ENCODE measurements at regions not wholly inside any gene's neighbourhood (a gene's known extent, or its start where the extent isn't known, plus 50 kb on each side); places are given as distances from the start of the nearest gene placed in this dataset.
"Not testable (repeated sequence)": the region's sequence is repeated elsewhere in the genome, so short reads cannot be mapped to it uniquely, and the experiment has no call there.

DNA sequence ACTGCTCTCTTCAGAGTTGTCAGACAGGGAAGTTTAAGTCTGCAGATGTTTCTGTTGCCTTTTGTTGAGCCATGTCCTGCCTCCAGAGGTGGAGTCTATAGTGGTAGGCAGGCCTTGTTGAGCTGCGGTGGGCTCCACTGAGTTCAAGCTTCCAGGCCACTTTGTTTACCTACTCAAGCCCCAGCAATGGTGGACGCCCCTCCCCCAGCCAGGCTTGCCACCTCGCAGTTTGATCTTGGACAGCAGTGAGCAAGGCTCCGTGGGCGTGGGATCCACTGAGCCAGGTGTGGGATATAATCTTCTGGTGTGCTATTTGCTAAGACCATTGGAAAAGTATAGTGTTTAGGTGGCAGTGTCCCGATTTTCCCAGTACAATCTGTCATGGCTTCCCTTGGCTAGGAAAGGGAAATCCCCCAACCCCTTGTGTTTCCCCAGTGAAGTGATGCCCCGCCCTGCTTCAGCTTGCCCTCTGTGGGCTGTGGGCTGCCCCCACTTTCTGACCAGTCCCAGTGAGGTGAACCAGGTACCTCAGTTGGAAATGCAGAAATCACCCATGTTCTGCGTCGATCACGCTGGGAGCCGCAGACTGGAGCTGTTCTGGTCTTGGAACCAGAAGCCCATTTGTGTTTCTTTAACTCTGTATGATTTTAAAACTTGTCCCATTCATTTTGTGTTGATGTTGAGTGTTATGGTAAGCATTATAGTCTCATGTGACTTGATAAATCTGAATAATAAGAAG, 89.2 kb upstream of the CALCR start:
- Histone ChIP-seq H3K27ac (no peak overlapping the region), H3K4me3 (no peak overlapping the region)
- DNase-seq (ENCODE audit: low spot score), result no peak
- no peak for TF ChIP-seq CTCF (IDR thresholded peaks at IDR 0.05)

GRCh38 chr7:93658163-93658562, 83.6 kb upstream of the CALCR start:
- not testable (repeated sequence) for H3K4me3 ChIP-seq; H3K27ac ChIP-seq; DNase-seq (ENCODE audit: low spot score)

DNA sequence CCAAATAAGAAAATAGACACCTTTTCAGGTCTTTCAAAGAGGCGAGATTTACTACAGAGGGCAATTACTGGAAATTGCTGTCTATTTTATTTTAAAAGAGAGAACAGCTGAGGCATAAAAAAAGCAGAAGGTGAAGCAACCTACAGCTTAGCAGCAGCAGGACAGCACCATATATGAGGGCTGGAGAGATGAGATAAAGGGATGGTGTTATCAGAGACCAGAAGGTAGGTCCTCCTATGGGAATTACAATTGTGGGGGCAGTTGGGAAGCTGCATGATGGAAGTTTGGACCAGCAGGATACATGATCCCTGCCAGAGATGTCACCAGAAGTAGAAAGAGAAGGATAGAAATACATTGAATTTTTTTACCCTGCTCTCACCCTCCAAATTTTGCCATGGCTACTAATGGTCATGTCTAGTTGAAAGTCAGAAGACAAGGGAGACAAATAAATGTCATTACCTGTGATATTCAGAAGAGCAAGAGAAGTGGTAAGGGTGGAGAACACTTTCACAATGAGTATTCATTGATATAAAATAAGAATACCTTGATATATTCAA, 77.2 kb upstream of the CALCR start:
- DNase-seq (ENCODE audit: low spot score), result no peak
- no peak for TF ChIP-seq CTCF (IDR thresholded peaks at IDR 0.05)
- Histone ChIP-seq H3K27ac (no peak overlapping the region), H3K4me3 (no peak overlapping the region)

DNA sequence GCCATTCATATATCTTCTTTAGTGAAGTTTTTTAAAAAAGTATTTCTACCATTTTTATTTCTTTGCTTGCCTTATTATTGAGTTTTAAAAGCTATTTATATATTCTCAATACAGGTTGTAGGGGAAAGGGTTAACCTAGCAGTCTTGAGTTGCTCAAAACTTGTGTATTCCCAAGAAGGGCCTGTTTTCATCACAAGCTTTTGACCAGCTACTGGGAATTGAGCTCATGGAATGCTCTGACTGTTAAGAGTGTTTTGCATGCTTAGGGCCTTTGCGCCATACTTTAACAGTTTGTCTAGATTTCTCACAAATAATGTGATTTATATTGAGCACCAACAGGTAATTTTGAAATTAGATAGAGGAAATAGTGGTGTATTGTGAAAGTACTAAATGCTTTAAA, 72.0 kb upstream of the CALCR start:
- Histone ChIP-seq H3K4me3 (no peak overlapping the region), H3K27ac (no peak overlapping the region)
- no peak for DNase-seq (ENCODE audit: low spot score)
- no peak for TF ChIP-seq CTCF (IDR thresholded peaks at IDR 0.05)

GRCh38 chr7:93636276-93636675, 61.8 kb upstream of the CALCR start:
- no peak for DNase-seq (ENCODE audit: low spot score)
- Histone ChIP-seq H3K27ac (no peak overlapping the region), H3K4me3 (no peak overlapping the region)
- TF ChIP-seq CTCF (IDR thresholded peaks at IDR 0.05), result no peak

DNA sequence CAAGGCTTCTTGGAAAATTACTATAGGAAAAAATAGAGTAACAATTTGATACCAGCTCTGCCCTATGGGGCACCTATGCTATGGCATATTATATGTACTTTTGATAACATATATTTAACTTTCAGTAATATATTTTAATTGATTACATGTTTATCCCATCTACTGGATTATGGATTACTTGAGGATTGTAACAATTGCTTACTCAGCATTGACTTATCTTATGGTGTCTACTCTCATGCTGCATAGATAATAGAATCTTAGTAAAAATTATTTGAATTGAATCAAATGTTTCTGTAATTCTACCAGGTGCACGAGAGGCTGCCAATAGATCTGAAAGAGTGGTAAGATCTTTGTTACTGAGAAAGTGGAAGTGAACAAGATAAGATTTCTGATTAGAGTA, 57.8 kb upstream of the CALCR start:
- no peak overlapping the region for H3K4me3 ChIP-seq
- TF ChIP-seq CTCF (IDR thresholded peaks at IDR 0.05), result no peak
- DNase-seq (ENCODE audit: low spot score), result no peak
- H3K27ac ChIP-seq, result no peak overlapping the region

GRCh38 chr7:93629291-93629801, 54.8 kb upstream of the CALCR start:
- TF ChIP-seq CTCF (IDR thresholded peaks at IDR 0.05), result no peak
- H3K4me3 ChIP-seq, result no peak overlapping the region
- no peak overlapping the region for H3K27ac ChIP-seq
- no peak for DNase-seq (ENCODE audit: low spot score)
